ENCODE measurements at regions not wholly inside any gene's neighbourhood (a gene's known extent, or its start where the extent isn't known, plus 50 kb on each side); places are given as distances from the start of the nearest gene placed in this dataset.
A peak's percentile ranks its signal among the peaks of the same experiment; 100 is the strongest.

GRCh38 chr1:39116860-39117728 is 87.4 kb upstream of the MACF1 start (continued):
- TF ChIP-seq, protein P1, sequence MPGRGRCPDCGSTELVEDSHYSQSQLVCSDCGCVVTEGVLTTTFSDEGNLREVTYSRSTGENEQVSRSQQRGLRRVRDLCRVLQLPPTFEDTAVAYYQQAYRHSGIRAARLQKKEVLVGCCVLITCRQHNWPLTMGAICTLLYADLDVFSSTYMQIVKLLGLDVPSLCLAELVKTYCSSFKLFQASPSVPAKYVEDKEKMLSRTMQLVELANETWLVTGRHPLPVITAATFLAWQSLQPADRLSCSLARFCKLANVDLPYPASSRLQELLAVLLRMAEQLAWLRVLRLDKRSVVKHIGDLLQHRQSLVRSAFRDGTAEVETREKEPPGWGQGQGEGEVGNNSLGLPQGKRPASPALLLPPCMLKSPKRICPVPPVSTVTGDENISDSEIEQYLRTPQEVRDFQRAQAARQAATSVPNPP (IDR thresholded peaks at IDR 0.05; ENCODE audit: borderline replicate concordance, insufficient read depth, insufficient read length): no peak
- TF ChIP-seq STAG1 (CRISPR knock-in tag; IDR thresholded peaks at IDR 0.05; ENCODE audit: borderline replicate concordance): no peak
- no peak for TF ChIP-seq FOXK1 (CRISPR knock-in tag; IDR thresholded peaks at IDR 0.05; ENCODE audit: borderline replicate concordance)
- no peak for TF ChIP-seq HNRNPLL (IDR thresholded peaks at IDR 0.05; ENCODE audit: low read depth, low read length, poor library complexity, severe bottlenecking)
- no peak for TF ChIP-seq ZNF766 (CRISPR knock-in tag; conservative IDR thresholded peaks at IDR 0.05)
- TF ChIP-seq ZFPM2 (CRISPR knock-in tag; IDR thresholded peaks at IDR 0.05): no peak
- TF ChIP-seq ZNF3 (CRISPR knock-in tag; IDR thresholded peaks at IDR 0.05): no peak
- no peak for TF ChIP-seq PYGO2 (tag; IDR thresholded peaks at IDR 0.05)
- TF ChIP-seq, protein P2, sequence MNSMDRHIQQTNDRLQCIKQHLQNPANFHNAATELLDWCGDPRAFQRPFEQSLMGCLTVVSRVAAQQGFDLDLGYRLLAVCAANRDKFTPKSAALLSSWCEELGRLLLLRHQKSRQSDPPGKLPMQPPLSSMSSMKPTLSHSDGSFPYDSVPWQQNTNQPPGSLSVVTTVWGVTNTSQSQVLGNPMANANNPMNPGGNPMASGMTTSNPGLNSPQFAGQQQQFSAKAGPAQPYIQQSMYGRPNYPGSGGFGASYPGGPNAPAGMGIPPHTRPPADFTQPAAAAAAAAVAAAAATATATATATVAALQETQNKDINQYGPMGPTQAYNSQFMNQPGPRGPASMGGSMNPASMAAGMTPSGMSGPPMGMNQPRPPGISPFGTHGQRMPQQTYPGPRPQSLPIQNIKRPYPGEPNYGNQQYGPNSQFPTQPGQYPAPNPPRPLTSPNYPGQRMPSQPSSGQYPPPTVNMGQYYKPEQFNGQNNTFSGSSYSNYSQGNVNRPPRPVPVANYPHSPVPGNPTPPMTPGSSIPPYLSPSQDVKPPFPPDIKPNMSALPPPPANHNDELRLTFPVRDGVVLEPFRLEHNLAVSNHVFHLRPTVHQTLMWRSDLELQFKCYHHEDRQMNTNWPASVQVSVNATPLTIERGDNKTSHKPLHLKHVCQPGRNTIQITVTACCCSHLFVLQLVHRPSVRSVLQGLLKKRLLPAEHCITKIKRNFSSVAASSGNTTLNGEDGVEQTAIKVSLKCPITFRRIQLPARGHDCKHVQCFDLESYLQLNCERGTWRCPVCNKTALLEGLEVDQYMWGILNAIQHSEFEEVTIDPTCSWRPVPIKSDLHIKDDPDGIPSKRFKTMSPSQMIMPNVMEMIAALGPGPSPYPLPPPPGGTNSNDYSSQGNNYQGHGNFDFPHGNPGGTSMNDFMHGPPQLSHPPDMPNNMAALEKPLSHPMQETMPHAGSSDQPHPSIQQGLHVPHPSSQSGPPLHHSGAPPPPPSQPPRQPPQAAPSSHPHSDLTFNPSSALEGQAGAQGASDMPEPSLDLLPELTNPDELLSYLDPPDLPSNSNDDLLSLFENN (IDR thresholded peaks at IDR 0.05; ENCODE audit: low read depth in 2 of 2, low read length in 2 of 2): 0 out of 4 replicates have a peak, but pooled peaks of 1 of the 2 experiments have one; percentile 9
- no peak for TF ChIP-seq MEF2A (IDR thresholded peaks at IDR 0.05; ENCODE audit: control insufficient read depth, low read depth, low read length)
- no peak for TF ChIP-seq MAFG (tag; conservative IDR thresholded peaks at IDR 0.05)
- no peak; the same call in 1 of the 2 replicates for TF ChIP-seq SP1 (CRISPR knock-in tag; IDR thresholded peaks at IDR 0.05)
- no peak for TF ChIP-seq MED1 (CRISPR knock-in tag; IDR thresholded peaks at IDR 0.05; ENCODE audit: borderline replicate concordance)
- TF ChIP-seq TBL1XR1 (IDR thresholded peaks at IDR 0.05; ENCODE audit: low read length in 2 of 2): no peak
- TF ChIP-seq, protein P3, sequence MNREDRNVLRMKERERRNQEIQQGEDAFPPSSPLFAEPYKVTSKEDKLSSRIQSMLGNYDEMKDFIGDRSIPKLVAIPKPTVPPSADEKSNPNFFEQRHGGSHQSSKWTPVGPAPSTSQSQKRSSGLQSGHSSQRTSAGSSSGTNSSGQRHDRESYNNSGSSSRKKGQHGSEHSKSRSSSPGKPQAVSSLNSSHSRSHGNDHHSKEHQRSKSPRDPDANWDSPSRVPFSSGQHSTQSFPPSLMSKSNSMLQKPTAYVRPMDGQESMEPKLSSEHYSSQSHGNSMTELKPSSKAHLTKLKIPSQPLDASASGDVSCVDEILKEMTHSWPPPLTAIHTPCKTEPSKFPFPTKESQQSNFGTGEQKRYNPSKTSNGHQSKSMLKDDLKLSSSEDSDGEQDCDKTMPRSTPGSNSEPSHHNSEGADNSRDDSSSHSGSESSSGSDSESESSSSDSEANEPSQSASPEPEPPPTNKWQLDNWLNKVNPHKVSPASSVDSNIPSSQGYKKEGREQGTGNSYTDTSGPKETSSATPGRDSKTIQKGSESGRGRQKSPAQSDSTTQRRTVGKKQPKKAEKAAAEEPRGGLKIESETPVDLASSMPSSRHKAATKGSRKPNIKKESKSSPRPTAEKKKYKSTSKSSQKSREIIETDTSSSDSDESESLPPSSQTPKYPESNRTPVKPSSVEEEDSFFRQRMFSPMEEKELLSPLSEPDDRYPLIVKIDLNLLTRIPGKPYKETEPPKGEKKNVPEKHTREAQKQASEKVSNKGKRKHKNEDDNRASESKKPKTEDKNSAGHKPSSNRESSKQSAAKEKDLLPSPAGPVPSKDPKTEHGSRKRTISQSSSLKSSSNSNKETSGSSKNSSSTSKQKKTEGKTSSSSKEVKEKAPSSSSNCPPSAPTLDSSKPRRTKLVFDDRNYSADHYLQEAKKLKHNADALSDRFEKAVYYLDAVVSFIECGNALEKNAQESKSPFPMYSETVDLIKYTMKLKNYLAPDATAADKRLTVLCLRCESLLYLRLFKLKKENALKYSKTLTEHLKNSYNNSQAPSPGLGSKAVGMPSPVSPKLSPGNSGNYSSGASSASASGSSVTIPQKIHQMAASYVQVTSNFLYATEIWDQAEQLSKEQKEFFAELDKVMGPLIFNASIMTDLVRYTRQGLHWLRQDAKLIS (CRISPR knock-in tag; IDR thresholded peaks at IDR 0.05): no peak
- TF ChIP-seq RAD51 (IDR thresholded peaks at IDR 0.05; ENCODE audit: borderline replicate concordance, low read depth): no peak
- TF ChIP-seq, protein P4, sequence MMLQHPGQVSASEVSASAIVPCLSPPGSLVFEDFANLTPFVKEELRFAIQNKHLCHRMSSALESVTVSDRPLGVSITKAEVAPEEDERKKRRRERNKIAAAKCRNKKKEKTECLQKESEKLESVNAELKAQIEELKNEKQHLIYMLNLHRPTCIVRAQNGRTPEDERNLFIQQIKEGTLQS (IDR thresholded peaks at IDR 0.05): peak; percentile 92
- TF ChIP-seq, protein P4 (CRISPR knock-in tag; conservative IDR thresholded peaks at IDR 0.05): peak; percentile 86
